Thyroid gland (tissue), 4 donors: ENCODE measurements at regions not wholly inside any gene's neighbourhood (a gene's known extent, or its start where the extent isn't known, plus 50 kb on each side); places are given as distances from the start of the nearest gene placed in this dataset.

Experiments
- POLR2A ChIP-seq, 2 donors: fragments of 450-650 bp; IDR thresholded peaks; one replicate each; pipeline ENCODE4 v1.6.1; 2017; ENCODE audit warnings: antibody characterized with exemption in 2 of 2, mild to moderate bottlenecking in 2 of 2, moderate library complexity in 1 of 2
- TF ChIP-seq, protein P1 (sequence below), 6 experiments: fragments of 200-600 bp in 3 of 6; fragments of 450-650 bp in 3 of 6; sonication (generic) in 3 of 6; IDR thresholded peaks; one replicate each; pipeline ENCODE4 v1.5.1; 2016 to 2019; ENCODE audit warnings: antibody characterized with exemption in 6 of 6, mild to moderate bottlenecking in 2 of 6, inconsistent platforms in 1 of 6, moderate library complexity in 1 of 6

DNA sequence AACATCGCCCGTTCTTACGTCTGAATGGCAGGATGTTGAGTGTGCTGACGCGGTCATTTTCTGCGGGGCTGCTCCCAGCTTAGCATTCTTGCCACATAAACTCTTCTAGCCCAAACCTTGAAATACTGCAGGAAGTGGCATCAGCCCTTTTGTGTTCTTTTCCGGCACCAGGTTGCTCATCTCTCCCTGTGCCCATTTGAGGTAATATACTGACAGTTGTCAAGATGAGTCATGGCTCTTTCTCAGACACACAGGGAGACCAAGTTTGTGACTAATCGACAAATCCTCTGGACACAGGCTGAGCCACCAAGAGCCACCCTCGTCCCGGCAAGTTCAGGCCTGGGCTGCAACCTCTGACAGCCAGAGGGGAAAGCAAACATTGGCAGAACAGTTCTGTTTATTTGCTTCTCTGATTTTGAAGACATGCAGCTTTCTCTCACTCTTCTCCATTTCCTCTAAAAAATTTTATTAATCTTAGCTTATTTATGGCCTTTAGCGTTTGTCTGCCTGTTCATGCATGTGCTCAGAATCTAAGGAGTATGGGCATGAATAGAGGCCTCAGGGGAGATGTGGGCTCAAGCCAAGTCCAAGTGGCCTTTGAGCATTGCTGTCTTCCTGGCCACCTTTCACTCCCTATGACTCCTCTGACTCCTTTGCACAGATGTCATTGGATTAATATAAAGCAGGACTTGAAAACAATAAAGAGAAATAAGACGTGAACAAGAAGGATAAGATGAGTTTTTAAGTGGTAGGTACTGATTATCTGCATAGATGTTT, 328.2 kb upstream of the JAG1 start:
- TF ChIP-seq, protein P1, sequence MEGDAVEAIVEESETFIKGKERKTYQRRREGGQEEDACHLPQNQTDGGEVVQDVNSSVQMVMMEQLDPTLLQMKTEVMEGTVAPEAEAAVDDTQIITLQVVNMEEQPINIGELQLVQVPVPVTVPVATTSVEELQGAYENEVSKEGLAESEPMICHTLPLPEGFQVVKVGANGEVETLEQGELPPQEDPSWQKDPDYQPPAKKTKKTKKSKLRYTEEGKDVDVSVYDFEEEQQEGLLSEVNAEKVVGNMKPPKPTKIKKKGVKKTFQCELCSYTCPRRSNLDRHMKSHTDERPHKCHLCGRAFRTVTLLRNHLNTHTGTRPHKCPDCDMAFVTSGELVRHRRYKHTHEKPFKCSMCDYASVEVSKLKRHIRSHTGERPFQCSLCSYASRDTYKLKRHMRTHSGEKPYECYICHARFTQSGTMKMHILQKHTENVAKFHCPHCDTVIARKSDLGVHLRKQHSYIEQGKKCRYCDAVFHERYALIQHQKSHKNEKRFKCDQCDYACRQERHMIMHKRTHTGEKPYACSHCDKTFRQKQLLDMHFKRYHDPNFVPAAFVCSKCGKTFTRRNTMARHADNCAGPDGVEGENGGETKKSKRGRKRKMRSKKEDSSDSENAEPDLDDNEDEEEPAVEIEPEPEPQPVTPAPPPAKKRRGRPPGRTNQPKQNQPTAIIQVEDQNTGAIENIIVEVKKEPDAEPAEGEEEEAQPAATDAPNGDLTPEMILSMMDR (IDR thresholded peaks at IDR 0.05), result no peak
- no peak for TF ChIP-seq POLR2A (IDR thresholded peaks at IDR 0.05)
